ENCODE measurements at regions not wholly inside any gene's neighbourhood (a gene's known extent, or its start where the extent isn't known, plus 50 kb on each side); places are given as distances from the start of the nearest gene placed in this dataset.

GRCh38 chr12:90339837-90340236 lies 615.1 kb downstream of the CCER1 start:
- H3K4me3 ChIP-seq = no peak overlapping the region
- no peaks in the 10 kb centered on the region for H3K36me3 ChIP-seq
- H3K4me1 ChIP-seq = no peaks in the 10 kb centered on the region
- no peak for DNase-seq (ENCODE audit: low spot score)
- no peaks in the 10 kb centered on the region for H3K27me3 ChIP-seq
- no peak overlapping the region for H3K27ac ChIP-seq
- TF ChIP-seq CTCF (IDR thresholded peaks at IDR 0.05) = no peak
- H3K9me3 ChIP-seq = no peaks in the 10 kb centered on the region

DNA sequence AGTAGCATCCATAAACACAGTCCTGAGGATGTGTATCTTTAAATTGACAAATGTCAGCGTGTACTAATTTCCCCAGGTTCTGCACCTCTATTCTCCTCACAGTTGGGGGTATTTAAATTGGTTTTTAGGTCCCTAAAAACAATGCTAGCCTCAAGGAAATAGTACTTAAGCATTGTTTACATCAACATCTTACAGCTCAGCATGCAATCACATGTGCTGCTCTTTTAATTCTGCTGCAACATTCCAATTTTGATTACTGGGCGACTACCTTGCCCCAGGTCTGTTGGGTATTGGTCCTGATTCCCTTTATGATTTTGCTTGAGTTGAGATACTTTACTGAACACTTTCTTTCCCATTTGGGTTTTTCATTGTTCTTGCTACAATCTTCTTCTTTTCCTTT lies 616.6 kb downstream of the CCER1 start:
- H3K4me1 ChIP-seq = no peaks in the 10 kb centered on the region
- H3K27me3 ChIP-seq = no peaks in the 10 kb centered on the region
- no peaks in the 10 kb centered on the region for H3K9me3 ChIP-seq
- H3K4me3 ChIP-seq = no peak overlapping the region
- no peak for TF ChIP-seq CTCF (IDR thresholded peaks at IDR 0.05)
- H3K36me3 ChIP-seq = no peaks in the 10 kb centered on the region
- no peak overlapping the region for H3K27ac ChIP-seq
- DNase-seq (ENCODE audit: low spot score) = no peak

DNA sequence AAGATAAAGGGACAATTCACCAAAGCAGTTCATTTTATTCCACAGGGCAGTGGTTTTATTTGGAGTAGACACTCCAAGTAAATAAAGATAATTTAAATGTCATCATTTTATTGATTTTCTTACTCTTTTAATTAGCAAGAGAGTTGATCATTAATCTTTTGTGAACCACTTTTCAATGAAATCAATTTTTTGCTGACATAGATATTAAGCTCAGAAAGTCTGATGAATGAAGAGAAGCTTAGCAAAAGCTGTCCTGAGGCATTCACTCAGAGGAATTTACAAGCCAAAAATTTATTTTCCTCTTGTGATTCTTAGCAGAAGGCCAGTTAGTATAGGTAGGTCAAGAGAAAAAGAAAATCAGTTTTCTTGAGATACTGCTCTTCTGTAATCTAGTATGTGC lies 618.0 kb downstream of the CCER1 start:
- no peak for DNase-seq (ENCODE audit: low spot score)
- no peak overlapping the region for H3K27ac ChIP-seq
- H3K4me3 ChIP-seq = no peak overlapping the region
- H3K36me3 ChIP-seq = no peaks in the 10 kb centered on the region
- no peak for TF ChIP-seq CTCF (IDR thresholded peaks at IDR 0.05)
- H3K9me3 ChIP-seq = no peaks in the 10 kb centered on the region
- H3K27me3 ChIP-seq = no peaks in the 10 kb centered on the region
- H3K4me1 ChIP-seq = no peaks in the 10 kb centered on the region

GRCh38 chr12:90335566-90335965 lies 619.4 kb downstream of the CCER1 start:
- Histone ChIP-seq H3K36me3 (no peaks in the 10 kb centered on the region), H3K27me3 (no peaks in the 10 kb centered on the region), H3K4me1 (no peaks in the 10 kb centered on the region), H3K9me3 (no peaks in the 10 kb centered on the region), H3K4me3 (no peak overlapping the region), H3K27ac (no peak overlapping the region)
- TF ChIP-seq CTCF (IDR thresholded peaks at IDR 0.05) = no peak
- DNase-seq (ENCODE audit: low spot score) = no peak

DNA sequence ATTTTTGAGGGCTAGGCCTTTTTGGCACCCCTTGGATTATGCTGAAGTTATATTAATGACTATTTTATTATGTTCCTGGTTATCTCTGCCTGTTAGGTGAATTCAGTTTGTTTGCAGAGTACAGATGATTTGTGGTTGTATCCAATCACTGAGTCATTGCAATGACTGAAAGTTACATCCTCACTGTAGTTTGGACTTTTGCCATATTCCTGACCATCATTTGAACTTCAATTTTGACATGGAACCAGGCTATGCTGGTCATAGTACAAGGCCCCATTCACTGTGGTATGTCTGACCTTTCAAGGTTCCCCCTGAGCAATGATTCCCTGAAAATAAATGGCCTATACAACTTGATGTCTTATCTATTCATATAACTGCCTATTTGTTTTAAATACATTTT lies 621.0 kb downstream of the CCER1 start:
- no peak for DNase-seq (ENCODE audit: low spot score)
- no peak for TF ChIP-seq CTCF (IDR thresholded peaks at IDR 0.05)
- H3K36me3 ChIP-seq = no peaks in the 10 kb centered on the region
- H3K9me3 ChIP-seq = no peaks in the 10 kb centered on the region
- H3K4me3 ChIP-seq = no peak overlapping the region
- H3K4me1 ChIP-seq = no peaks in the 10 kb centered on the region
- no peak overlapping the region for H3K27ac ChIP-seq
- H3K27me3 ChIP-seq = no peaks in the 10 kb centered on the region

DNA sequence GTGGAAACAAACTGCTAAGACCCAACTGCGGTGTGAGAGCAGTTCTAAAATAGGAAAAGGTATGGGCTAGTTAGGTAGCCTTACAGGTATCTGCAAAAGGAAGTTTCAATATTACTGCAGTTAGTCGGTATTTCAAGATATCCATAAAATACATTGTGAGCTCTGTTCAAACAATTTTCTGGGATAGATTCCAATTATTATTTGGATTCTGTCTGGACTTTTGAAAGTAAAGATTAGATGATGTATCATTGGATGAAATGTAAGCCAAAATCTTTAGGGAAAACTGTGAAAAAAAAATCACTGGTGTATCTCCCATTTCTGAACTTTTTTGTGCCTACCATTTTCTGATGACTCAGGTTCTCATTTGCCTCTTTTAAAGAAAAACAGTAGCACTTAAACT lies 621.6 kb downstream of the CCER1 start:
- H3K36me3 ChIP-seq = no peaks in the 10 kb centered on the region
- H3K27ac ChIP-seq = no peak overlapping the region
- no peaks in the 10 kb centered on the region for H3K27me3 ChIP-seq
- H3K4me3 ChIP-seq = no peak overlapping the region
- no peak for DNase-seq (ENCODE audit: low spot score)
- TF ChIP-seq CTCF (IDR thresholded peaks at IDR 0.05) = no peak
- H3K9me3 ChIP-seq = no peaks in the 10 kb centered on the region
- H3K4me1 ChIP-seq = no peaks in the 10 kb centered on the region

Data from right atrium auricular region (tissue), 2 donors.